ENCODE measurements at regions not wholly inside any gene's neighbourhood (a gene's known extent, or its start where the extent isn't known, plus 50 kb on each side); places are given as distances from the start of the nearest gene placed in this dataset.

- no peaks in the 10 kb centered on the region for H3K9me2 ChIP-seq (replicated peaks; ENCODE audit: insufficient read depth, low read length)
- no peak overlapping the region for H3K9ac ChIP-seq (ENCODE audit: low read length)
- no peak overlapping the region for H2AFZ ChIP-seq (ENCODE audit: low read length)
- no peaks in the 10 kb centered on the region for H3K79me2 ChIP-seq (ENCODE audit: low read length)
- H3K27ac ChIP-seq (ENCODE audit: low read length), result no peak overlapping the region
- no peak for DNase-seq
- no peaks in the 10 kb centered on the region for H4K20me1 ChIP-seq (ENCODE audit: insufficient read depth, low read depth, low read length)
- H3K4me3 ChIP-seq (ENCODE audit: low read length), result no peak overlapping the region
- no peaks in the 10 kb centered on the region for H3K36me3 ChIP-seq (ENCODE audit: insufficient read depth, low read length)
- H3K9me3 ChIP-seq (ENCODE audit: low read length), result no peaks in the 10 kb centered on the region
- no peaks in the 10 kb centered on the region for H3K27me3 ChIP-seq (ENCODE audit: low read length)
- no peak overlapping the region for H3K4me2 ChIP-seq (ENCODE audit: low read depth, low read length, poor library complexity, severe bottlenecking)
- H3K4me1 ChIP-seq (ENCODE audit: low read length), result no peaks in the 10 kb centered on the region
Measured at GRCh38 chr10:70939441-70940003, 51.2 kb upstream of the PCBD1 start.

GRCh38 chr10:70940834-70941568 lies 52.6 kb upstream of the PCBD1 start:
- H3K9ac ChIP-seq (ENCODE audit: low read length), result no peak overlapping the region
- H3K27ac ChIP-seq (ENCODE audit: low read length), result no peak overlapping the region
- H4K20me1 ChIP-seq (ENCODE audit: insufficient read depth, low read depth, low read length), result no peaks in the 10 kb centered on the region
- no peaks in the 10 kb centered on the region for H3K36me3 ChIP-seq (ENCODE audit: insufficient read depth, low read length)
- DNase-seq, result no peak
- H3K27me3 ChIP-seq (ENCODE audit: low read length), result no peaks in the 10 kb centered on the region
- no peak overlapping the region for H3K4me3 ChIP-seq (ENCODE audit: low read length)
- H3K9me2 ChIP-seq (replicated peaks; ENCODE audit: insufficient read depth, low read length), result no peaks in the 10 kb centered on the region
- no peaks in the 10 kb centered on the region for H3K9me3 ChIP-seq (ENCODE audit: low read length)
- H3K79me2 ChIP-seq (ENCODE audit: low read length), result no peaks in the 10 kb centered on the region
- H3K4me2 ChIP-seq (ENCODE audit: low read depth, low read length, poor library complexity, severe bottlenecking), result no peak overlapping the region
- no peaks in the 10 kb centered on the region for H3K4me1 ChIP-seq (ENCODE audit: low read length)
- no peak overlapping the region for H2AFZ ChIP-seq (ENCODE audit: low read length)

- Histone ChIP-seq H3K36me3 (ENCODE audit: insufficient read depth, low read length) (no peaks in the 10 kb centered on the region), H3K27me3 (ENCODE audit: low read length) (no peaks in the 10 kb centered on the region), H3K9me3 (ENCODE audit: low read length) (no peaks in the 10 kb centered on the region), H3K4me2 (ENCODE audit: low read depth, low read length, poor library complexity, severe bottlenecking) (no peak overlapping the region), H3K79me2 (ENCODE audit: low read length) (no peaks in the 10 kb centered on the region), H3K4me1 (ENCODE audit: low read length) (no peaks in the 10 kb centered on the region), H3K4me3 (ENCODE audit: low read length) (no peak overlapping the region), H3K9ac (ENCODE audit: low read length) (no peak overlapping the region), H3K27ac (ENCODE audit: low read length) (no peak overlapping the region), H3K9me2 (replicated peaks; ENCODE audit: insufficient read depth, low read length) (no peaks in the 10 kb centered on the region), H4K20me1 (ENCODE audit: insufficient read depth, low read depth, low read length) (no peaks in the 10 kb centered on the region), H2AFZ (ENCODE audit: low read length) (no peak overlapping the region)
- no peak for DNase-seq
Measured at GRCh38 chr10:70942125-70942524, 53.8 kb upstream of the PCBD1 start.

GRCh38 chr10:70942725-70943124 lies 54.4 kb upstream of the PCBD1 start:
- no peak for DNase-seq
- no peak overlapping the region for H2AFZ ChIP-seq (ENCODE audit: low read length)
- H4K20me1 ChIP-seq (ENCODE audit: insufficient read depth, low read depth, low read length), result no peaks in the 10 kb centered on the region
- no peaks in the 10 kb centered on the region for H3K9me3 ChIP-seq (ENCODE audit: low read length)
- H3K4me2 ChIP-seq (ENCODE audit: low read depth, low read length, poor library complexity, severe bottlenecking), result no peak overlapping the region
- no peak overlapping the region for H3K27ac ChIP-seq (ENCODE audit: low read length)
- H3K4me3 ChIP-seq (ENCODE audit: low read length), result no peak overlapping the region
- no peaks in the 10 kb centered on the region for H3K4me1 ChIP-seq (ENCODE audit: low read length)
- no peaks in the 10 kb centered on the region for H3K27me3 ChIP-seq (ENCODE audit: low read length)
- no peaks in the 10 kb centered on the region for H3K9me2 ChIP-seq (replicated peaks; ENCODE audit: insufficient read depth, low read length)
- H3K79me2 ChIP-seq (ENCODE audit: low read length), result no peaks in the 10 kb centered on the region
- no peaks in the 10 kb centered on the region for H3K36me3 ChIP-seq (ENCODE audit: insufficient read depth, low read length)
- H3K9ac ChIP-seq (ENCODE audit: low read length), result no peak overlapping the region

- Histone ChIP-seq H3K4me3 (ENCODE audit: low read length) (no peak overlapping the region), H3K9me2 (replicated peaks; ENCODE audit: insufficient read depth, low read length) (no peaks in the 10 kb centered on the region)
Measured at GRCh38 chr10:70943249-70943648, 54.9 kb upstream of the PCBD1 start.

GRCh38 chr10:70943841-70944466 lies 55.6 kb upstream of the PCBD1 start:
- H3K27ac ChIP-seq (ENCODE audit: low read length), result no peak overlapping the region
- no peaks in the 10 kb centered on the region for H3K9me3 ChIP-seq (ENCODE audit: low read length)
- H4K20me1 ChIP-seq (ENCODE audit: insufficient read depth, low read depth, low read length), result no peaks in the 10 kb centered on the region
- no peak overlapping the region for H3K4me2 ChIP-seq (ENCODE audit: low read depth, low read length, poor library complexity, severe bottlenecking)
- H3K9ac ChIP-seq (ENCODE audit: low read length), result no peak overlapping the region
- H3K27me3 ChIP-seq (ENCODE audit: low read length), result no peaks in the 10 kb centered on the region
- no peaks in the 10 kb centered on the region for H3K36me3 ChIP-seq (ENCODE audit: insufficient read depth, low read length)
- no peaks in the 10 kb centered on the region for H3K9me2 ChIP-seq (replicated peaks; ENCODE audit: insufficient read depth, low read length)
- H3K79me2 ChIP-seq (ENCODE audit: low read length), result no peaks in the 10 kb centered on the region
- DNase-seq, result no peak
- no peak overlapping the region for H3K4me3 ChIP-seq (ENCODE audit: low read length)
- H3K4me1 ChIP-seq (ENCODE audit: low read length), result no peaks in the 10 kb centered on the region
- no peak overlapping the region for H2AFZ ChIP-seq (ENCODE audit: low read length)

More at GRCh38 chr10:70943249-70943648, 54.9 kb upstream of the PCBD1 start:
- no peaks in the 10 kb centered on the region for H3K9me3 ChIP-seq (ENCODE audit: low read length)
- no peak overlapping the region for H3K9ac ChIP-seq (ENCODE audit: low read length)
- H3K27ac ChIP-seq (ENCODE audit: low read length), result no peak overlapping the region
- no peak overlapping the region for H3K4me2 ChIP-seq (ENCODE audit: low read depth, low read length, poor library complexity, severe bottlenecking)
- H2AFZ ChIP-seq (ENCODE audit: low read length), result no peak overlapping the region
- no peaks in the 10 kb centered on the region for H3K4me1 ChIP-seq (ENCODE audit: low read length)
- no peak for DNase-seq
- no peaks in the 10 kb centered on the region for H4K20me1 ChIP-seq (ENCODE audit: insufficient read depth, low read depth, low read length)
- no peaks in the 10 kb centered on the region for H3K27me3 ChIP-seq (ENCODE audit: low read length)
- no peaks in the 10 kb centered on the region for H3K36me3 ChIP-seq (ENCODE audit: insufficient read depth, low read length)
- H3K79me2 ChIP-seq (ENCODE audit: low read length), result no peaks in the 10 kb centered on the region

GRCh38 chr10:70950037-70950436 lies 61.7 kb upstream of the PCBD1 start:
- Histone ChIP-seq H3K9me3 (ENCODE audit: low read length) (no peaks in the 10 kb centered on the region), H3K36me3 (ENCODE audit: insufficient read depth, low read length) (no peaks in the 10 kb centered on the region), H4K20me1 (ENCODE audit: insufficient read depth, low read depth, low read length) (no peaks in the 10 kb centered on the region; the same call in 1 of the 2 replicates), H3K4me2 (ENCODE audit: low read depth, low read length, poor library complexity, severe bottlenecking) (no peak overlapping the region), H3K27me3 (ENCODE audit: low read length) (no peaks in the 10 kb centered on the region), H3K4me3 (ENCODE audit: low read length) (no peak overlapping the region), H2AFZ (ENCODE audit: low read length) (no peak overlapping the region), H3K4me1 (ENCODE audit: low read length) (no peaks in the 10 kb centered on the region), H3K27ac (ENCODE audit: low read length) (no peak overlapping the region), H3K79me2 (ENCODE audit: low read length) (no peaks in the 10 kb centered on the region), H3K9ac (ENCODE audit: low read length) (no peak overlapping the region), H3K9me2 (replicated peaks; ENCODE audit: insufficient read depth, low read length) (no peaks in the 10 kb centered on the region)
- DNase-seq, result no peak

GRCh38 chr10:70950801-70951200 lies 62.4 kb upstream of the PCBD1 start:
- H3K4me3 ChIP-seq (ENCODE audit: low read length), result no peak overlapping the region
- DNase-seq, result no peak

More at GRCh38 chr10:70950801-70951200, 62.4 kb upstream of the PCBD1 start:
- no peak overlapping the region for H3K9ac ChIP-seq (ENCODE audit: low read length)
- no peaks in the 10 kb centered on the region for H3K9me3 ChIP-seq (ENCODE audit: low read length)
- no peak overlapping the region for H3K27ac ChIP-seq (ENCODE audit: low read length)
- no peaks in the 10 kb centered on the region for H3K27me3 ChIP-seq (ENCODE audit: low read length)
- no peaks in the 10 kb centered on the region for H3K79me2 ChIP-seq (ENCODE audit: low read length)
- no peaks in the 10 kb centered on the region; the same call in 1 of the 2 replicates for H4K20me1 ChIP-seq (ENCODE audit: insufficient read depth, low read depth, low read length)
- H3K36me3 ChIP-seq (ENCODE audit: insufficient read depth, low read length), result no peaks in the 10 kb centered on the region
- no peaks in the 10 kb centered on the region for H3K9me2 ChIP-seq (replicated peaks; ENCODE audit: insufficient read depth, low read length)
- H3K4me1 ChIP-seq (ENCODE audit: low read length), result no peaks in the 10 kb centered on the region
- H2AFZ ChIP-seq (ENCODE audit: low read length), result no peak overlapping the region
- no peak overlapping the region for H3K4me2 ChIP-seq (ENCODE audit: low read depth, low read length, poor library complexity, severe bottlenecking)

Data from Karpas-422 (cell line).